OCI-LY1 (cell line): ENCODE measurements at regions not wholly inside any gene's neighbourhood (a gene's known extent, or its start where the extent isn't known, plus 50 kb on each side); places are given as distances from the start of the nearest gene placed in this dataset.

ENCODE experiments used
- H2AFZ ChIP-seq: fragments of 200-600 bp; sonication (generic), shearing (Covaris generic); 2 replicates; pipeline ENCODE4 v1.6.0; 2014; ENCODE audit warnings: antibody characterized with exemption, mild to moderate bottlenecking, low read length
- H3F3A ChIP-seq: fragments of 200-600 bp; sonication (generic), shearing (Covaris generic); 2 replicates; pipeline ENCODE4 v1.6.0; 2014; ENCODE audit warnings: mild to moderate bottlenecking, antibody characterized with exemption, low read length, moderate library complexity; ENCODE audit not compliant: insufficient read depth
- H3K27ac ChIP-seq: fragments of 200-600 bp; sonication (generic); 2 replicates; pipeline ENCODE4 v1.5.1; 2014; ENCODE audit warnings: low read length, mixed run types, mild to moderate bottlenecking, low read depth; ENCODE audit not compliant: poor library complexity, severe bottlenecking
- H3K27me3 ChIP-seq: fragments of 200-600 bp; sonication (generic); 2 replicates; pipeline ENCODE4 v1.6.0; 2014; ENCODE audit warnings: antibody characterized with exemption, mild to moderate bottlenecking, low read length, moderate library complexity; ENCODE audit not compliant: insufficient read depth
- H3K36me3 ChIP-seq: fragments of 200-600 bp; sonication (generic); 2 replicates; pipeline ENCODE4 v1.6.1; 2014; ENCODE audit warnings: mild to moderate bottlenecking, antibody characterized with exemption, low read length, moderate library complexity, mixed read lengths; ENCODE audit not compliant: insufficient read depth
- H3K4me1 ChIP-seq: fragments of 200-600 bp; sonication (generic); 2 replicates; pipeline ENCODE4 v1.5.1; 2014; ENCODE audit warnings: mild to moderate bottlenecking, low read length, moderate library complexity; ENCODE audit not compliant: insufficient read depth, severe bottlenecking
- H3K4me2 ChIP-seq: fragments of 200-600 bp; sonication (generic), shearing (Covaris generic); 2 replicates; pipeline ENCODE4 v1.6.1; 2014; ENCODE audit warnings: low read length
- H3K4me3 ChIP-seq: fragments of 200-600 bp; sonication (generic); 2 replicates; pipeline ENCODE4 v1.5.1; 2014; ENCODE audit warnings: low read length, low read depth, mild to moderate bottlenecking, mixed read lengths; ENCODE audit not compliant: poor library complexity, severe bottlenecking
- H3K79me2 ChIP-seq: fragments of 200-600 bp; shearing (Covaris generic); 2 replicates; pipeline ENCODE4 v1.6.1; 2016; ENCODE audit warnings: mixed run types, low read length, mixed read lengths; ENCODE audit not compliant: insufficient read depth
- H3K9ac ChIP-seq: fragments of 200-600 bp; sonication (generic), shearing (Covaris generic); 2 replicates; pipeline ENCODE4 v1.6.1; 2014; ENCODE audit warnings: mild to moderate bottlenecking, low read length, mixed read lengths
- H3K9me2 ChIP-seq: fragments of 200-600 bp; sonication (generic), shearing (Covaris generic); 2 replicates; pipeline ENCODE4 v1.6.1; 2014; ENCODE audit warnings: low read depth, mild to moderate bottlenecking, low read length, mixed read lengths
- H3K9me3 ChIP-seq: fragments of 200-600 bp; shearing (Covaris generic); 2 replicates; pipeline ENCODE4 v1.6.1; 2014; ENCODE audit warnings: low read length, mixed read lengths
- H4K20me1 ChIP-seq: fragments of 200-600 bp; sonication (generic), shearing (Covaris generic); 2 replicates; pipeline ENCODE4 v1.6.0; 2016; ENCODE audit warnings: mild to moderate bottlenecking, low read length; ENCODE audit not compliant: insufficient read depth
- EZH2 ChIP-seq: fragments of 200-600 bp; sonication (generic), shearing (Covaris generic); IDR thresholded peaks from 2 replicates; pipeline ENCODE4 v1.8.0; 2017; ENCODE audit warnings: borderline replicate concordance, mixed run types, mild to moderate bottlenecking, antibody characterized with exemption, low read length, moderate library complexity, mixed read lengths
- TF ChIP-seq, protein P1 (sequence below): fragments of 200-600 bp; sonication (generic), shearing (Covaris generic); IDR thresholded peaks from 2 replicates; pipeline ENCODE4 v1.5.1; 2017; ENCODE audit warnings: mild to moderate bottlenecking, antibody characterized with exemption, low read length, moderate library complexity, mixed read lengths

- no peaks in the 10 kb centered on the region for H3K9me2 ChIP-seq
- no peak overlapping the region for H3K4me2 ChIP-seq
- H3K9me3 ChIP-seq = no peaks in the 10 kb centered on the region
- no peaks in the 10 kb centered on the region for H4K20me1 ChIP-seq
- no peak overlapping the region for H3K4me3 ChIP-seq
- no peaks in the 10 kb centered on the region for H3K79me2 ChIP-seq
- no peaks in the 10 kb centered on the region for H3K36me3 ChIP-seq
- H3K27ac ChIP-seq = no peak overlapping the region
- no peaks in the 10 kb centered on the region for H3F3A ChIP-seq
- H2AFZ ChIP-seq = no peak overlapping the region
- no peaks in the 10 kb centered on the region for H3K4me1 ChIP-seq
- H3K9ac ChIP-seq = no peak overlapping the region
- no peak for TF ChIP-seq EZH2
- TF ChIP-seq, protein P1, sequence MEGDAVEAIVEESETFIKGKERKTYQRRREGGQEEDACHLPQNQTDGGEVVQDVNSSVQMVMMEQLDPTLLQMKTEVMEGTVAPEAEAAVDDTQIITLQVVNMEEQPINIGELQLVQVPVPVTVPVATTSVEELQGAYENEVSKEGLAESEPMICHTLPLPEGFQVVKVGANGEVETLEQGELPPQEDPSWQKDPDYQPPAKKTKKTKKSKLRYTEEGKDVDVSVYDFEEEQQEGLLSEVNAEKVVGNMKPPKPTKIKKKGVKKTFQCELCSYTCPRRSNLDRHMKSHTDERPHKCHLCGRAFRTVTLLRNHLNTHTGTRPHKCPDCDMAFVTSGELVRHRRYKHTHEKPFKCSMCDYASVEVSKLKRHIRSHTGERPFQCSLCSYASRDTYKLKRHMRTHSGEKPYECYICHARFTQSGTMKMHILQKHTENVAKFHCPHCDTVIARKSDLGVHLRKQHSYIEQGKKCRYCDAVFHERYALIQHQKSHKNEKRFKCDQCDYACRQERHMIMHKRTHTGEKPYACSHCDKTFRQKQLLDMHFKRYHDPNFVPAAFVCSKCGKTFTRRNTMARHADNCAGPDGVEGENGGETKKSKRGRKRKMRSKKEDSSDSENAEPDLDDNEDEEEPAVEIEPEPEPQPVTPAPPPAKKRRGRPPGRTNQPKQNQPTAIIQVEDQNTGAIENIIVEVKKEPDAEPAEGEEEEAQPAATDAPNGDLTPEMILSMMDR = no peak
- peaks cover 11% of the 10 kb centered on the region; the same call in 1 of the 2 replicates for H3K27me3 ChIP-seq
Observed at GRCh38 chr15:62945760-62946159, 96.8 kb upstream of the TPM1 start.

- no peak overlapping the region for H3K4me3 ChIP-seq
- no peaks in the 10 kb centered on the region for H3F3A ChIP-seq
- H2AFZ ChIP-seq = no peak overlapping the region
- H4K20me1 ChIP-seq = no peaks in the 10 kb centered on the region
- 0 out of 2 replicates have a peak, but pooled peaks cover 8% of the 10 kb centered on the region for H3K27me3 ChIP-seq
- H3K27ac ChIP-seq = no peak overlapping the region
- no peaks in the 10 kb centered on the region for H3K36me3 ChIP-seq
- no peak overlapping the region for H3K4me2 ChIP-seq
- H3K4me1 ChIP-seq = no peaks in the 10 kb centered on the region
- H3K9me2 ChIP-seq = no peaks in the 10 kb centered on the region
- no peak overlapping the region for H3K9ac ChIP-seq
- no peaks in the 10 kb centered on the region for H3K9me3 ChIP-seq
- no peak for TF ChIP-seq EZH2
- TF ChIP-seq, protein P1 = no peak
- H3K79me2 ChIP-seq = no peaks in the 10 kb centered on the region
Observed at GRCh38 chr15:62946940-62947339, 95.6 kb upstream of the TPM1 start.

DNA sequence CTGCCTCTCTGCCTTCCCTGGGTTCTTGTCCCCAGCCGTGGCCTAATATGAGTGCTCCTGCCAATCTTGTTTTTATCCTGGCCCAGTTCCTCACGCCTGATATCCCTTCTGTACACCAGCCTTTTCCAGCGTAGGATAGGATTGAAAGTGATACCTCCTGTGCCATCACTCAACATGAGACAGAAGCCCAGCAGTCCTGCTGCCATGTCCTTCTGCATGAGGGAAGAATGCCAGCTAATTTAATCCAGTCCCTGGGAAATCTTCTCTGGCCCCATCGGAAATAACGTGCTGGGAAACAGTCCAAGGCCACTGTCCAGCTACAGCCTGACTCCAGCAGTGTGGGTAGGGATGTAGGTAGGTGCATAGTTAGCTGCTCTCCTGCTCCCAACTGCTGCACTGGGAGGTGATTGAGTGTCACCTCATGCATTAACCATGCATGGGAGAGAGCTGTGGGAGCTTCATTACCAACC lies 92.0 kb upstream of the TPM1 start:
- H3K4me2 ChIP-seq = no peak overlapping the region
- H3K27me3 ChIP-seq = 0 out of 2 replicates have a peak, but pooled peaks cover 8% of the 10 kb centered on the region
- H3K36me3 ChIP-seq = no peaks in the 10 kb centered on the region
- no peak overlapping the region for H3K27ac ChIP-seq
- H4K20me1 ChIP-seq = no peaks in the 10 kb centered on the region
- no peak overlapping the region for H2AFZ ChIP-seq
- no peaks in the 10 kb centered on the region for H3K9me3 ChIP-seq
- no peaks in the 10 kb centered on the region for H3K79me2 ChIP-seq
- H3K4me1 ChIP-seq = no peaks in the 10 kb centered on the region
- H3K9ac ChIP-seq = no peak overlapping the region
- no peaks in the 10 kb centered on the region for H3F3A ChIP-seq
- TF ChIP-seq EZH2 = no peak
- TF ChIP-seq, protein P1 = no peak
- no peak overlapping the region for H3K4me3 ChIP-seq
- H3K9me2 ChIP-seq = no peaks in the 10 kb centered on the region
